ENCODE measurements at regions not wholly inside any gene's neighbourhood (a gene's known extent, or its start where the extent isn't known, plus 50 kb on each side); places are given as distances from the start of the nearest gene placed in this dataset.

DNA sequence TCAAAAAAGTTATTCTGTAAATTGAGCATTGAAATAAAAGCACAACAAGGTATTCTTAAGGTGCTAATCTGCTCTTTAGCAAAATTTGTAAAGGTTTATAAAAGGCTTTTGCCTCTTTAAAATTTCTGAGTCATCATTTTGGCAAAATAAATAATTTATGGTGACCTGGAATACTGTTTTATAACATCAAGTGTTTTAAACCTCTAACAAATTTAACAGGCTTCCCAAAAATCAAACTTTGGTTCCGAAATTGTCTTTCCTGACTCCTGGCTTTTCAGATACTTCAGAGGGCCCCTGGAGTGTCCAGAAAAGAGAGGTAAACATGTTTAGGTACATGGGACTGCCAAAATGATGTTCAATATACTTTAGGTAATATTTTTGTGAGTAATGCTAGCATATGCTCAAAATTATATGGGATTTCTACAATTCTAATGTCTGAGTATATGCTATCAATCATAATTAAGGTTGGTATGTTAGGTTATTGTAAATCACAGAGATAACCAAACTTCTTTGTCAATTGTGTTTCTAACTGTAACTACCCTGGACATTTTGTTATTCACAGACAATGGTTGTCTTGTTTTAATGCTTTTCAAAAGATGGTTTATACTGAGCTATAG, 160.3 kb upstream of the OLIG3 start:
- no peaks in the 10 kb centered on the region; the same call in none of the 2 replicates for H3K27me3 Mint-ChIP-seq (ENCODE audit: low read depth)
- no peak overlapping the region for H2BK15ac ChIP-seq (ENCODE audit: low read depth, low read length)
- no peaks in the 10 kb centered on the region for H3K23me2 ChIP-seq (ENCODE audit: insufficient read length, low read depth, low read length, poor library complexity, severe bottlenecking)
- no peak overlapping the region for H2AFZ ChIP-seq (ENCODE audit: low read length)
- H2BK20ac ChIP-seq (ENCODE audit: low read depth, low read length, poor library complexity, severe bottlenecking): no peak overlapping the region
- no peak overlapping the region for H2BK5ac ChIP-seq (ENCODE audit: insufficient read length, low read length)
- H3K4me1 Mint-ChIP-seq: peaks cover 0 to 11% of the 10 kb centered on the region in 2 experiments; a peak in 1 of 4 replicates
- H3K79me2 ChIP-seq (ENCODE audit: insufficient read depth, low read length): no peaks in the 10 kb centered on the region
- H3K9ac ChIP-seq (ENCODE audit: extremely low read depth, insufficient read length, low read length): no peak overlapping the region
- TF ChIP-seq, protein P1, sequence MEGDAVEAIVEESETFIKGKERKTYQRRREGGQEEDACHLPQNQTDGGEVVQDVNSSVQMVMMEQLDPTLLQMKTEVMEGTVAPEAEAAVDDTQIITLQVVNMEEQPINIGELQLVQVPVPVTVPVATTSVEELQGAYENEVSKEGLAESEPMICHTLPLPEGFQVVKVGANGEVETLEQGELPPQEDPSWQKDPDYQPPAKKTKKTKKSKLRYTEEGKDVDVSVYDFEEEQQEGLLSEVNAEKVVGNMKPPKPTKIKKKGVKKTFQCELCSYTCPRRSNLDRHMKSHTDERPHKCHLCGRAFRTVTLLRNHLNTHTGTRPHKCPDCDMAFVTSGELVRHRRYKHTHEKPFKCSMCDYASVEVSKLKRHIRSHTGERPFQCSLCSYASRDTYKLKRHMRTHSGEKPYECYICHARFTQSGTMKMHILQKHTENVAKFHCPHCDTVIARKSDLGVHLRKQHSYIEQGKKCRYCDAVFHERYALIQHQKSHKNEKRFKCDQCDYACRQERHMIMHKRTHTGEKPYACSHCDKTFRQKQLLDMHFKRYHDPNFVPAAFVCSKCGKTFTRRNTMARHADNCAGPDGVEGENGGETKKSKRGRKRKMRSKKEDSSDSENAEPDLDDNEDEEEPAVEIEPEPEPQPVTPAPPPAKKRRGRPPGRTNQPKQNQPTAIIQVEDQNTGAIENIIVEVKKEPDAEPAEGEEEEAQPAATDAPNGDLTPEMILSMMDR (conservative IDR thresholded peaks at IDR 0.05): no peak
- no peak overlapping the region for H3K18ac ChIP-seq (ENCODE audit: insufficient read length, low read depth, low read length)
- H4K5ac ChIP-seq (ENCODE audit: insufficient read length, low read depth, low read length): no peak overlapping the region
- H3K79me1 ChIP-seq (ENCODE audit: insufficient read depth, low read depth, low read length, poor library complexity, severe bottlenecking): no peaks in the 10 kb centered on the region
- H2BK12ac ChIP-seq (ENCODE audit: insufficient read length, low read depth, low read length): no peak overlapping the region
- no peaks in the 10 kb centered on the region for H4K20me1 ChIP-seq (ENCODE audit: control insufficient read depth, insufficient read depth, insufficient read length)
- no peak overlapping the region for H3K4me3 Mint-ChIP-seq
- H3K27ac ChIP-seq (ENCODE audit: insufficient read length, low read depth, low read length): no peak overlapping the region
- no peak overlapping the region for H2AK5ac ChIP-seq (ENCODE audit: insufficient read length, low read length)
- H2BK120ac ChIP-seq (ENCODE audit: low read depth, low read length, poor library complexity, severe bottlenecking): no peak overlapping the region
- no peak overlapping the region for H3K4me2 ChIP-seq (ENCODE audit: insufficient read depth, insufficient read length, low read length)
- no peaks in the 10 kb centered on the region for H3K27me3 ChIP-seq (ENCODE audit: insufficient read depth, low read length)
- peaks cover 6% of the 10 kb centered on the region for H3K9me3 ChIP-seq (ENCODE audit: control insufficient read depth, low read depth, low read length)
- no peak overlapping the region for H3K56ac ChIP-seq (ENCODE audit: insufficient read length, low read depth, low read length)
- H3K4me1 ChIP-seq (ENCODE audit: insufficient read depth, low read length): no peaks in the 10 kb centered on the region
- no peak overlapping the region for H4K91ac ChIP-seq (ENCODE audit: insufficient read length, low read depth, low read length)
- no peak for DNase-seq
- H3K14ac ChIP-seq (ENCODE audit: insufficient read depth, low read length): no peak overlapping the region
- no peak overlapping the region for H3T11ph ChIP-seq (ENCODE audit: low read length)
- WGBS (ENCODE audit: extremely low coverage, insufficient read length, low lambda C conversion rate): no CpG with 5 or more reads among the region's 1 CpG
- peaks cover 3 to 8% of the 10 kb centered on the region in 2 experiments; a peak in 4 of 5 replicates for H3K9me3 Mint-ChIP-seq
- no peak overlapping the region for H4K8ac ChIP-seq (replicated peaks; ENCODE audit: insufficient read length, low read depth, low read length)
- peaks cover 1 to 23% (median 12%) of the 10 kb centered on the region in 3 experiments; a peak in 6 of 7 replicates for H3K36me3 Mint-ChIP-seq (ENCODE audit: insufficient read depth in 1 of 3, low read depth in 3 of 3)
- no peak overlapping the region for H3K4ac ChIP-seq (ENCODE audit: low read depth, low read length)
- H3K23ac ChIP-seq (ENCODE audit: insufficient read length, low read depth, low read length): no peak overlapping the region
- no peak overlapping the region for H3K27ac Mint-ChIP-seq

Data from H9 (cell line).